Activated CD8-positive, alpha-beta memory T cell treated with anti-CD3 and anti-CD28 coated beads for 4 hours (primary cell): ENCODE measurements at regions not wholly inside any gene's neighbourhood (a gene's known extent, or its start where the extent isn't known, plus 50 kb on each side); places are given as distances from the start of the nearest gene placed in this dataset.

Source experiments
- DNase-seq, 2 donors: peaks; one replicate each; pipeline ENCODE4 v3.0.0-alpha.2; 2020; ENCODE audit warnings: low read depth in 2 of 2

DNA sequence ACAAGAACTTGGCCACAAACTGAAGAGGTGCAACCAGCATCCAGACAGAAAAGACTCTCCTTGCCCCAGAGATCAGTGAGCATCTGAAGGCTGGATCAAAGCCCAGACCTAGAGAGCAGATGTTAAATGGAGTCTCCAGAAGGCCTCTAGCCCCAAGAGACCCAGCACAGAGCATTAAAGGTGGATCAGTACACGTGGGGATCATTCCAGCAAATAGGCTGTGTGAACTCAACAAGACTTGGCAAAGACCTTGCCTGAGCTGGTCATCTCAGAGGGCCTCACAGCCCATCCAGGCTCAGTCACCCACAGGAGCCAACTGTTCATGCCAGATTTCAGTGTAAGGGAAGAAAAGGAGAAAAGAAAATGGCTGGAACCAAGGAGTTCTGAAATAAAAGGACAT is 214.0 kb downstream of the ENC1 start:
- DNase-seq: no peak

DNA sequence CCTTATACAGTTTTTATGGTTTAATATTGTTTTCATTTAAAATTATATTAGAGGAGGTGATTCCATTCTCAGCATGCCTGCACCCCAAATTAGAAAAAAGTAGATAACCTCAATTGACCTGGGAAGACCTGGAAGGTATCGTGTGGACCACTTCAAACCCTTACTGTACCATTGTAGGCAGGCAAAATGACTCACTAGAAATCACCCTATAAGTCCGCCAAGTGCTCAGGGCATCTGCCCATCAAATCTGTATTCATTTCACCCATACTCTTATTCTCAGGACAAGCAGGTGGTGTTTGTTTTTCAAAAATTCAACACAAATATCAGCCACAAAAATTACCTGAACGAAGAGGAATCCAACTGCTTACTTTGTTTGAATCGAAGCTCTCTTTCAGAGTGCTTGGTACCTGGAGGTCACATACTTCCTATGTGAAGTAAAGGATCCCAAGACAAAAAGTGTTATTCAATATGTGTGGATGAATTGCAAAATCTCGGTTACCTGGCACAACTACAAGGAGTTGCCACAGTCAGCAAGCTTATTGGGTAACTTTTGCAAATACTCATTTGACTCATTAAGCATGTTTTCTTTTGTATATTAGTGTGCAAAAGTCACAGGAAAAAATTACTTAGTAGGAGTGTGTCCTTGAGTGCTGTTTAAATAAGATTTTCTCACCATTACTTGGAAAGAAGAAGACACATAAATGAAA is 216.2 kb downstream of the ENC1 start:
- DNase-seq: no peak

DNA sequence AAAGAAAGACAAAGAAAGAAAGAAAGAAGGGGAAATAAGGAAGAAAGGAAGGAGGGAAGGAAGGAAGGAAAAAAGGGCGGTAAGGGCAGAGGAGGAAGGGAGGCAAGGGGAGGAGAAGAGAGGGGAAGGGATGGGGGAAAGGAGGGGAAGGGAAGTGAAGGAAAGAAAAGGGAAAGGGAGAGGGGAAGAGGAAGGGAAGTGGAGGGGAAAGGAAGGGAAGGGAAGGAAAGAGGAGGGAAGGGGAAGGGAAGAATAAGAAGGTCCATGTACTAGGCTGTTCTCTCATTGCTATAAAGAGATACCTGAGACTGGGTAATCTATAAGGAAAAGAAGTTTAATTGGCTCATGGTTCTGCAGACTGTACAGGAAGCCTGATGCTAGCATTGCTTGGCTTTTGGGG is 217.1 kb downstream of the ENC1 start:
- no peak for DNase-seq

DNA sequence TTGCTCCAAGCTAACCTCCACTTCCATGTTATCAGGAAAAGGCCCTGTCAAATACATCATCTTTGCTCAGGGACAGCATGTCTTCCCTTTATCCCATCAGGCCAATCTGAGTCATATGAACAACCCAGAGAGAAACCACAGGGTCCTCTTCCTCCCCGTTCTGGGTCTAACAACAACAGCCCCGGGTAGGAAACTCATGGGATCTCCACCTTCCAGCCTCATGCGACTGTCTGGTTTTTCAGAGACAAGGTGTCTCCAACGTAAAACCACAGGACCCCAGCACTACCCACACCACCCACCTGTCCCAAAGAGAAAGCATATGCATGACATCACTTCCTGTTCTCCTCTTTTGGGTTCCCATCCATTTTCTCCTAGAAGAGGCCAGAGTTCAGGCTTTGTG is 217.9 kb downstream of the ENC1 start:
- DNase-seq: no peak

DNA sequence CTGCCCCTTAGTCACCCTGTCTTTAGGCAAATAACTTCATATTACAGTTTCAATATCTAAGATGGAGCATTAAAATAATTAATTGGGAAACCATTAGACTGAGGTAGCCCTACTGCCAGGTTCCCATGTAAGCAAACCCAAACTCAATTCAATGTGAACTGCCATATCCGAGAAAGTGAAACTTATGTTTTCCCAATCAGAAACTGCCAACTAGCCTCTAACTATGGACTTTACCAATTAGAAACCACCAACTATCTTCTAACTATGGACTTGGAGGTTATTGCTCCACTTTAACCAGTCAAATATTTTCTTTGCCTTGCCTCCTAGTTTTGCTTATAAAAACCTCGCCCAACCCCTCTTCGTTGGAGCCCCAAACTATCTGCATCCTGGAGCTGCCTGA is 218.5 kb downstream of the ENC1 start:
- DNase-seq: no peak

DNA sequence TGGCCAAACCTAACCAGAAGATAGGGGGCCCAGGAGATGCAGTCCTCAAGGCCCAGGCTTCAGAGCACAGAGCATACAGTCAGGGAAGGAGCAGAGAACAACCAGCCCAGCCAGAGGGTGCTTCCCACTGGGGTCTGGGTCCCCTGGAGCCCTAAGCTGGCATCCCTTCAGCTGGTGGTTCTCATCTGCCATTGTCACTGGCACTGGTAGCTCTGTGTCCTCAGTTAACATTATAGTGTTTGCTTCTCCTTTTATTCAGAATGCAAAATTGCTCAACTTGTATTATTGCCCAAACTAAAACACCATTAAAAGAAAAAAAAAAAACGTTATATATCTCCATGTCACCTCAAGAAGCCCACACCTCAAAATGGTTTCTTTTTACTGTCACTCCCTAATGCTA is 219.2 kb downstream of the ENC1 start:
- no peak for DNase-seq

DNA sequence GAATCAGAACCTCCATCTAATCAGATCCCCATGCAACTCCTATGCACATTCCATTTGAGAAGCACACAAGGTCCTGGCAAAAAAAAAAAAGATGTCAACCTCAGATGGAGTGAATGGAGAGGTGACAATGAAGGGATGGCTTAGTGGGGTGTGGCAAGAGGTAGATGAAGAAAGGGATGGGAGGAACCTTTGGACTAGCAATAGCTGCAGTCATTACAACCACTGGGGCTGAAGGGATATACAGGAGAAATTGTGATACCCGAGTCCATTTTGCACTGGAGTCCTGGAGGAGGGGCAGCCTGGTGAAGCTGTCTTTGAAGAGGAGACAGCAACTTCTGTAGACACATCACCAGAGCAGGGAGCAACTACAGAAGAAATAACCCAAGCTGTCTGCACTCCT is 219.6 kb downstream of the ENC1 start:
- no peak for DNase-seq

DNA sequence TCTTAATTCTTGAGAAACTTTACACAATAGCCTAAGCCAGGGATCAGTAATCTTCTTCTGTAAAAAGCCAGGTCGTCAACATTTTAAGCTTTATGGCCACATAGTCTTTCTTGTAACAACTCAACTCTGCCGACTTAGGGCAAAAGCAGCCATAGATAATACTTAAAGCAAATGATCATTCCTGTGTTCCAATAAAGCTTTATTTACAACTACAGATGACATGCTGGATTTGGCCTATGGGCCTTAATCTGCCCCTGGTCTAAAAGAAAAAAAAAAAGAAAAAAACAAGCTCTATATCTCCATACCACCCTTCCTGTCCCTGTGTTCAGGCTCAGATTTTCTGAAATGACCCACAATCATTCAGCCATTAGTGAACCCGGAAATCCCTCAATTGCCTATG is 220.3 kb downstream of the ENC1 start:
- no peak for DNase-seq

DNA sequence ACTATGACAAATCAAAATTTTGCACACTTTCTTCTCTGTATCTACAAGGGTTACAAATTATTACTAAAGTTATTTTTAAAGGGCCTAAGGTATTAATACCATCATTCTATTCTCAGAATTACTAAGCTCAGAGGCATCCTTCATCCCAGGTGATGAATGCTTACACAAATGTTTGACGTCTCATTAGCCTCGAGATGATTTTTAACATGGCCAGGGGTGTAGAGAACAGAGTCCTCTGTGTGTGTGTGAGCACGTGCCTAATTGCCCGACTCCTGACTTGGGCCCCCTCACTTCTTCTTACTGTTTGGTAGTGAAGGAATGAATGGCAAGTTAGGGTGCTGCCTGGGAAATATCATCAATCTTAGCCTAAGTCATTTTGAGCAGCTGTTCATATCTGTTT is 221.1 kb downstream of the ENC1 start:
- DNase-seq: no peak

DNA sequence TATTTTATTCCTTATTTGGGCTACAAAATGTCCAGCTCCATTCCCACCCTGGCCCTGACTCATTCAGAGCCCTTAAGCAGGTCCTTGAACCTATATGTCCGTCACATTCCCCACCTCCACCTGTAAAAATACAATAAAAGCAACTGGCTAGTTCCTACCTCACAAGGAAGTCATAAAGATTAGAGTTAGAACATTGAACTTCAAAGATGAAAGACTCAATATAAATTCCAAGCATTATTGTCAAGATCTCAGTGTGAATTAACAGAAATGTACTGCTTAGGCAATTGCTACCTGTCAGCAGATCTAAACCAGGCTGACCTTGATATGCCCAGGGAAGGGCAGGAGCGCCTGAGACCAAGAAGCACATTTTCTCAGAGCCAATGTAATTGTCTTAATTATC is 221.8 kb downstream of the ENC1 start:
- DNase-seq: no peak

DNA sequence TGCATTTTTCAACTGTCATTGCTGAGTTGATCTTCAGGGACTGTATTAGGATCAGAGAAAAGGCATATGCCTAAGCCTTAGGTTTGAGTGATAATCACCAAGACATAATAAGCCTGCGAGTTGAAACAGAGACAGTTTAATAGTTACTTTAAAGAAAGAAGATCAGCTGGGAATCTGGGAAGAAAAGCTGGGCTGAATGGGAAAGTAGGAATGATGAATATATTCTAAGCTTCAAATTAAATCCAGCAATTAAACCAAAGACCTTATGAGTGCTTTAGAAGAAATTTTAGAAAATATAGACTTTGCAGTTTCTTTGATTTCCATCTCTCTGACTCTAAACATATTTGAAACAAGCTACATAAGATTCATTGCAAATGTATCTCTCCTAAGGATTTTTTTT is 222.3 kb downstream of the ENC1 start:
- no peak for DNase-seq

DNA sequence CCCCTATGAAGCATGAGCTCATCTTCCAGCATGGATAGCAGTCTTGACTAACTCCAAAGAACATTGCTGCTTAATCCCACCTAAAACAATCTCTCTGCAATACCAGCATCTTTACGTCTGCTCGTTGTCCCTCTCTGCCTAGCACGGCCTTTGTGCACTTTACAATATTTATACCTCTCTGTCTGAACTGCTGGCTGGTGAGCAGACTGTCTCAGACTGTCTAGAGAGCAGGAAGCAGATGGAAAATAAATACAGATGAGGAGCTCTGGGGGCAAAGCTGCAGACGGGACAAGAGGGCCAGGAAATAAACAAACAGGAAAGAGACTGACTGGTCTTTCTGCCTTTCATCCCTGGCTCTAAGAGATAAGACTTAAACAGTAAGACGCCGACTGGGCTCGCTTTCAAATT is 224.8 kb downstream of the ENC1 start:
- DNase-seq: no peak

DNA sequence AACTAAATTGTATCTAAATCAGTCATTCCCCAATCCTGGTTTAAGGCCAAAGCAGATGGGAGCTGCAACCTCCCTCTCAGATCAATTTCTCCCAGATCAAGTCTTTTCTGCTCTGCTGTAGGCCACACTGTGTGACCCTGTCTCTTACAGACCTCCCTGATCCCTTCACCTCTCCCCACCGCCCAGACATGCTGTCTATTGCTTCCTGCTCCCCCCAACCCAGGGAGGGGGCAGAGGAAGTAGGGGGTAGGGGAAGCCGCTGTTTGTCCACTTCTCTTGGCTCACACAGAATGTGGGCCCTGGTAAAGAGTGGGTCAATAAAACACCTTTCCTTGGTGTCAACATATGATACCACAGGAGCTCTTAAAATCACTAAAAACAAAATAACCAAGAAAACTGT is 226.3 kb downstream of the ENC1 start:
- DNase-seq: no peak

DNA sequence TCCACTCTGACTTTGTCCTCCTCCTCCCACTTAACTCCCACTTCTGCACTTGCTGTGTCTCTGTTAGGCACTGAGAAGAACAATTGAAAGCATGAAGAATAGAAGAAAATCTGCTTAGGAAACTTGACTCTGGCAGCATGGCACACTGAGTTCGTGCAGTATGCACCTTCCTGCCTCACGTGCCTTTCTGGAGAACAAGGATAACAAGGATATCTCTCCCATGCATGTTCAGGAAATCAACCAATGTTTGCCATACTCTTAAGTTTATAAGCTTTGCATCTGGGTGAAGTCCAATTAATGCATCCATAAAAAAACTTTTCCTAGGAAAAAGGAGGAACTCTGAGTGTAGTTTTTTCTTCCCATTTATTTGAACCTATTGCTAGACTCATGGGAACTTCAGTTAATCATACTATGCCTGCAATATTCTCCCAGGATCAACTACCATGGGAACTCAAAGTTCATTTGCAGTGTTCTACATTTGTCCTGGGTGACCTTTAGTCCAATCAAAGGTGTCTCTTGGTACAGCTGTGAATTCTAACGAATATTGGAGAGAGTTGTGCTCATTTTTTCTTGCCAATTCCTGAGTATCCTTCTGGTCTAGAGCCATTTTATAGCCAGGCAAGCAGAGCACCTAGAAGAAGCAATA is 227.0 kb downstream of the ENC1 start:
- no peak for DNase-seq

DNA sequence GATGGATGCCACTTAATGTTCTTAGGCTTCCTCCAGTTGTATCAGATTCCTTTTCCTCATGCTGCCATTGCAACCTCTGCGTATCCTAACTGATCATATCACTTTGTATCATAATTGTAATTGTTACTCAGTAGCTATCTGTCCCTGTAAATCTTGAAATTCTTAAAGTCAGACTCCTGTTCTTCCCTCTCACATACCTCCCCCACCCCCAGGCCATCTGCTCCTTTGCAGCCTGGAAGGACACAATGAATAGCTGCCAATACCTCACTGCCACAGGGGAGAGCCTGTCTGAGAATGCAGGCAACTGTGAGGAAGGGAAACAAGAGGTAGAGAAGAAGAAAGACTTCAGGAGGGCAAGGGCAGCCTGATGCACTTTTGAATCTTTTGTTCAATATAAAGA is 228.5 kb downstream of the ENC1 start:
- no peak for DNase-seq

DNA sequence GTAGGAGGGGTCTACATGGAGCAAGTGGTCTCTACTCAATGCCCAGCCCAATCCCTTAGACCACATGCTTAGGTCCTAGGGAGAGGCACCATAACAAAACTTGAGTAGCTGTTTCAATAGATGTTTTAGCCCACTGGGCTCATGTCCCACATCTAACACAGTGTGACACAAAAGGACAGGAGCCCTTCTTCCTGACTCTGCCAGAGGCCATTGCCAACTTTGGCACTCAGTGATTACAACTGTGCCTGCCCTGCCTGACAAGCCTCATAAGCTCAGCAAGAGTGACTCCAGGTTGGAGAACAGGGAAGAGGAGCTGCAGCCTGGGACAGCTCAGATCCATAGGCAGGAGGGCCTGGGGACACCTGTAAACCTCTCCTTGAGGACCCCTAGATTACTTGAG is 230.8 kb downstream of the ENC1 start:
- DNase-seq: no peak

DNA sequence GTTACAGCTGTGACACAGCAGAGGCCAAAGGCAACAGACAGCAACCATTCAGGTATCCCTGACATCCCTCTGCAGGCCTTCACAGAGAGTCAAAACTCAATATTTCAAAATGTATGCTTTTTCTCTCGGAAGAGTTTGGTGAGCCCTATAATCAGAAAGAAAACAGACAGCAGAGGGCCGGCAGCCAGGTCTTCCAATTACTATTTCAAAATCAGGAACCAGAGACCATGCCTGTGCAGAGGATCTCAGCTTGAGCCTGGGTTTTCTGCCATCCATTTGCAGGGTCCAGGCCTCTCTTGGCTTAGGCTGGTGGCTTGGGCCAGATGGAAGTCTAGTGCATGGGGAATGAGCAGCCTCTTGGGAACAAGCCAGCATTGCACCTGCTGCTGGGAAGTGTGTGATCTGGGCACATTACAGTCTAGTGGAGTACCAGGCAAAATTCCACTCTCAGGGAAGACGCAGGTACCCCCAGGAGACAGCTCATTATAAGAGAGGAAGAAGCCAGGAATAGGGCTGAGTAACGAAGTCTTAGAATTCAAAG is 231.3 kb downstream of the ENC1 start:
- no peak for DNase-seq

DNA sequence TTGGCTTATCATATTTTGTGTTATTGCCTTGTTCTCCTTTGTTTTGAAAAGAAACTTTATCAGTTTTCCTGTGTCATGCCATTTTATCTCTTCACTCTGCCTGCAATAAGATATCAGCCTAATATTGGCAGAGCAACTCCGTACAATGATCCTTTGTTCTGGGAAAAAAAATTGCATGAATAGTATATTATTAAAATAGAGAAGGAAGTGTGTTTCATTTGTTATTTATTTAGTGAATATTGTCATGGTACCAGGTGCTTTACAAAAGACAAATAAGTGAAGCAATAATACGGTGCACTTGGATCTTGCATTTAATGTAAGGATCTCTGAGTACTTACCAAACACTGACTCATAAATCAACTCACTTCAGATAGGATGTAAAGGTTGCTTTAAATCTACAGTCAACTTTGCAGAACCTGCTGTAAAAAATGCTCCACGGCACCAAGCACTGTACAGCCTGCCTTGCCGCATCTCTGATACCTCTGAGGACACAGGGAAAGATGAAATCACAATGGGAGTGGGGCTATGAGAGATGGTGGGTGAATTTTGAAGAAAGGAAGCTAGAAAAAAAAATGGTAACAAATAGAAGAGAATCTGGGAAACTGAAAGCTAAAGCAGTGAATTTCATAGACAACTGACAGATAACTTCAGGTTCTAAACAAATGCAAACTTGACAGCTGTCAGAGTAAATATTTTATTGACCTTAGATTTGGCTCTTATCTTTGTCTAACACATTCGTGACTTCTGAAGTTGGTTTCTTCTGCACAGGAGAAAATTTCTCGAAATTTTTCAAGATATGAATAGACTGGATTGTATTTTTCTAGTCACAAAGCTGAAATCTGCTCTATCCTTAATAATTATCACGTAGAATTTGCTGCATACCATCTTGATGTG is 232.1 kb downstream of the ENC1 start:
- DNase-seq: no peak

DNA sequence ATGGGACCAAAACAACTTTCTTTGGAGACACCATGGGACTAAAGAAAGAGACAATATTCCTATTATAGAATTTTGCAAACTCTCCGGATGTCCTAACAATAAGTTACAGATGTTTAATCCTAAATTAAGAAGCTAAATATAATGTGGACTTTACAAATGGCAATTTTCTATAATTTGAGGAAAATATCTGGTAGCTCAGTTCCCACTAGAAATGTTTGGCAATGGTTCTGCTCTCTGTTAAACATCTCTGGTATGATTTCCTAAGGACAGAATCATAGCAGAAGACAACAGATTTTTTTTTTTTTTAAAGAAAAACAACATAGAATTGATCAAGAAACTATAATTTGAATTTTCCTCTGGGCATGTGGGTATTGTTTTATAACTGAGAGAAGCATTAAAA is 232.8 kb downstream of the ENC1 start:
- DNase-seq: no peak

DNA sequence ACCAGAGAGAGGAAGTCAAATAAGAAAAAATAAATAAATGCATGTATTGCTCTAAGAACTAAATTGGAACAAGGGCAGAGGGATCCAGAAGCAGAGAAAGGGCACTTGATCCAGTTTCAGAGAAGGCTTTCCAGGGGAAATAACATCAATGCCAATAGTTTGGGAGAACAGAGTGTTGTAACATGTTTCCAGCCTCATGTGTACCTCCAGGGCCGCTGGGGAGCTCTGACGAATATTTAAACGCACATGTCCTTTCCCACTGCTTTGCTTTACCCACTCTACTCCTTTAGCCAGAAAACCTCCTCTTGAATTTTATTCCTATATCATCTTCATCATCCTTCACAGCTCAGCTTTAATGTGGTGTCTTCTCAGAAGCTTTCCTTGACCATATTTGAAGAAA is 233.7 kb downstream of the ENC1 start:
- DNase-seq: no peak

DNA sequence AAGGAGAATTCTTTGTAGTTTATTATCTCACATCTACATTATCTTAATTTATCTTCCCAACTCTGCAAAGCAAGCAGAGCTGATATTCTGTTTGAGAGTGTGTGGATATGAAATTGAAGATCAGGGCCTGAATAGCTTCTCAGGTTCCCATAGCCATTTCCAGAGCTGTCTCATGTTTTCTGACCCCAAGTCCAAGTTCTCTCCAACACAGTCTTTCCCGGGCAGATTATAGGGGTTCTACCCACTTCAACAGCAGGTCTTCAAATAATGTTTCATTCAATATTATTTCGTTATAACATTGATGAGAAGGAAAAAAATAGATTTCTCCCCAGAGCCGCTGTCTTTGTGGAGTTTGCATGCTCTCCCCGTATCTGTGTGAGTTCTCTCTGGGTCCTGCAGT is 234.9 kb downstream of the ENC1 start:
- DNase-seq: no peak
